Activated naive CD8-positive, alpha-beta T cell (primary cell): ENCODE measurements at regions not wholly inside any gene's neighbourhood (a gene's known extent, or its start where the extent isn't known, plus 50 kb on each side); places are given as distances from the start of the nearest gene placed in this dataset.
"Not testable (repeated sequence)": the region's sequence is repeated elsewhere in the genome, so short reads cannot be mapped to it uniquely, and the experiment has no call there.

ENCODE experiments used
- H3K27ac Mint-ChIP-seq: one replicate; pipeline ENCODE4 v1.8.0; 2021; ENCODE audit warnings: mixed read lengths
- H3K27me3 Mint-ChIP-seq: one replicate; pipeline ENCODE4 v1.8.0; 2021; ENCODE audit warnings: mixed read lengths
- H3K36me3 Mint-ChIP-seq: one replicate; pipeline ENCODE4 v1.8.0; 2021; ENCODE audit warnings: mixed read lengths
- H3K4me1 Mint-ChIP-seq: one replicate; pipeline ENCODE4 v1.8.0; 2021; ENCODE audit warnings: low read depth, mixed read lengths
- H3K4me3 Mint-ChIP-seq: one replicate; pipeline ENCODE4 v1.8.0; 2021; ENCODE audit warnings: mild to moderate bottlenecking, mixed read lengths
- H3K9me3 Mint-ChIP-seq: one replicate; pipeline ENCODE4 v1.8.0; 2021; ENCODE audit warnings: low read depth, mixed read lengths

DNA sequence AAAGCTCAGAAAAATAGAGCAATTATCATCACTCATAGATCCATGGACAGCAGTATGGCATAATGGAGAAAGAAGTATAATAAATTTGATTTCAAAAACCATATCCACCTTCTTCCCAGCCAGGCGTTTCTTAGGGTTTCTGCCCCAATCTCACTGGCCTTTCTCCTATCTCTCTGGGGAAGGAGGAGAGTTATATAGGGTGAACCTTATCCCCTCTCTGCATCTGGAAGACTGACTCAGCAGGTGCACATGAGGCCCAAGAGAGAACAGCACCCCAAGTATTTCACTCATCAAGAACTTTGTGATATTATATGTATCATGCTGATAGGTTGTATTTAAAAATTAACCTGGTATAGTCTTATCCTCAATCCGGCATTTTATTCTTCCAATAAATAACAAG lies 318.8 kb upstream of the RASGEF1B start:
- Mint-ChIP-seq H3K36me3 (no peaks in the 10 kb centered on the region), H3K27me3 (no peaks in the 10 kb centered on the region), H3K4me3 (no peak overlapping the region), H3K4me1 (peaks cover 9% of the 10 kb centered on the region), H3K9me3 (no peaks in the 10 kb centered on the region), H3K27ac (no peak overlapping the region)

DNA sequence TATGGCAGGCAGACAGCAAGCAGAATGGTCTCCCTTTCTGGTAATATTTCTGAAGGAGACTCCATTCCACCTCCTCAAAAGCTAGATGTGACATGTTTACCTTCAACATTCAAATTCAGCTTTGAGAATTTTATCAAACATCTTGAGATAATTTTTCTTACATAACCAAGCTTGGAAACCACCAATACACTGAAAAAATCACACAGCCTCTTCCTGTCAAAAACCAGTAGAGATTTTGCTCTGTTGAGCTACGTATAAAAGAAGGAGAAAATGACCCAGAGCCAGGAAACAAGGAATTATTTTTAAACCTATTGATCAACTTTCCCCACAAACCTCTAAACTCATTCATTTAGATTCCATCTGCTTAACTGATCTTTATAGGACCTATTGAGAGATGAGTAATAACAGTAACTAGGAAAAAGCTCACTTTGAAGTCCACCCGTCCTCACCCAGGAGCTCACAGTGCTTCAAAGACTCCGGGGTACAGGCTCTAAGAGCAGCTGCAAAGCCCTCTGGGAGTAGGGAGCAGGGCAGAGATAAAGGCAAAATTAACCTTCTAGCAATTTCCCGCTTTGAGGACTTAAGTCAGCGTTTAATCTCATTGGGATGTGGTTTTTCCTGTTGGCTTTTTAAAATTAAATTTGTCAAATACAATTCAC lies 318.2 kb upstream of the RASGEF1B start:
- Mint-ChIP-seq H3K27me3 (no peaks in the 10 kb centered on the region), H3K4me1 (peaks cover 9% of the 10 kb centered on the region), H3K9me3 (no peaks in the 10 kb centered on the region), H3K36me3 (no peaks in the 10 kb centered on the region), H3K27ac (no peak overlapping the region), H3K4me3 (peak overlapping the region; percentile 0)

DNA sequence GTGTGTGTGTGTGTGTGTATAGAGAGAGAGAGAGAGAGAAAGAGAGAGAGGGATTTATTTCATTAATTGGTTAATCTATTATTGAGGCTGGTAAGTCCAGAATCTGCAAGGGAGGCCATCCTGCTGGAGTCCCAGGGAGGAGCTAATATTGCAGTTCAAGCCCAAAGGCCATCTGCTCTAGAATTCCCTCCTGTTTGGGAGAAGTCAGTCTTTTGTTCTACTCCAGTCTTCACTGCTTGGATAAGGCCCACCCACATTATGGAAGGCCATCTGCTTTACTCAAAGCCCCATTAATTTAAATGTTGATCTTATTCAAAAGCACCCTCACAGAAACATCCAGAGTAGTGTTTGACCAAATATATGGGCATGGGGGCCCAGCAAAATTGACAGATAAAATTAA lies 317.5 kb upstream of the RASGEF1B start:
- Mint-ChIP-seq H3K27me3 (no peaks in the 10 kb centered on the region), H3K27ac (no peak overlapping the region), H3K36me3 (no peaks in the 10 kb centered on the region), H3K4me1 (peaks cover 9% of the 10 kb centered on the region), H3K4me3 (no peak overlapping the region), H3K9me3 (no peaks in the 10 kb centered on the region)

DNA sequence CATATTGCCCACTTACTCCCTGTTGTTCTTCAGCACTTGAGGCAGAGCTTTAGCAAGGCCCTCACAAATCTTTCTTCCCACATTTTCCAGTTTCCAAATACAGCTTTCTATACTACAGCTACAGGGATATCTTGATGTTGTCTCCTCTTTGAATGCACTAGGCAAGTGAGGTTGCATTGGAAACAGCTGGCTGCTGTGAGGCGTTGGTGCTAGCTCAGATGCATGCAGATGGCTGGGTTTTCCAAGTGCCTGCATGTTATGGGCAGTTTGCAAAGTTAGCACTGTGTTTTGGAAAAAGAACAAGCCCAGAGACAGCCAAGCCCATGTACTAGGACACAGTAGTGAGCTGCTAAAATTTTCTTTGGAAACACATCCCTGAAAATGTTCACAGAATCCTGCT lies 315.1 kb upstream of the RASGEF1B start:
- Mint-ChIP-seq H3K27ac (no peak overlapping the region), H3K4me3 (no peak overlapping the region), H3K4me1 (peaks cover 9% of the 10 kb centered on the region), H3K27me3 (no peaks in the 10 kb centered on the region), H3K36me3 (no peaks in the 10 kb centered on the region), H3K9me3 (no peaks in the 10 kb centered on the region)

DNA sequence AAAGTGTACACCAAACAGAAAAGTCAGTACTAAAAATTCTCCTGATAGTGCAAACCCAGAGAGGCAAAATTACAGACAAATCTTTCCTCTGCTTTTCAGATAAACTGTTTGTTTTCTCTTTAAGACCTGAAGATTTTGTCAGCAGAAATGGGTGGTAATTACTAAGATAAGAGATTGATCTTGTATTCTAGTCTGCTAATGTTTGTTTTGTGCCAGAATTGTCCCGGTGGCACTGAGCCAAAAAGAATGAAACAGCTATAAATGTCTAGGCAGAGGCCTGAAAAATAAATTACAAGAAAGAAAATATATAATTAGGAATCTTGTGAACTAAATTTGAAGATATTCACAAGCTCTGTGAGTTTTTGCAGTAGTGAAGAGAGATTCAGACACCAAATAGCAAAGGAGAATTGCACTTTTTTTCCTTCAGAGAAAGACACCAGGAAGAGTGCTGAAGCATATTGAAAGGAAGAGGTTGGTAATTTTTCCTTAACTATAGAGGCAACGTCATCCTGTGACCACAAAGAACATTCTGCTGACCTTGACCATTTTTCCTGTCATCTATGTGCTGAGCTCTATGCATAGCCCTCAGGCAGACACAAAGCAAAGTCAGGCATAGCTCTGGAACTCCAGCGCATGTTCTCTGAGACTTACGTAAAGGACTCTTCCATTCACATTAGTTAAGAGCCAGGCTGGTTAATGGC lies 314.5 kb upstream of the RASGEF1B start:
- H3K9me3 Mint-ChIP-seq = no peaks in the 10 kb centered on the region
- H3K4me3 Mint-ChIP-seq = no peak overlapping the region
- H3K4me1 Mint-ChIP-seq = peaks cover 9% of the 10 kb centered on the region
- H3K27me3 Mint-ChIP-seq = no peaks in the 10 kb centered on the region
- no peak overlapping the region for H3K27ac Mint-ChIP-seq
- H3K36me3 Mint-ChIP-seq = no peaks in the 10 kb centered on the region

DNA sequence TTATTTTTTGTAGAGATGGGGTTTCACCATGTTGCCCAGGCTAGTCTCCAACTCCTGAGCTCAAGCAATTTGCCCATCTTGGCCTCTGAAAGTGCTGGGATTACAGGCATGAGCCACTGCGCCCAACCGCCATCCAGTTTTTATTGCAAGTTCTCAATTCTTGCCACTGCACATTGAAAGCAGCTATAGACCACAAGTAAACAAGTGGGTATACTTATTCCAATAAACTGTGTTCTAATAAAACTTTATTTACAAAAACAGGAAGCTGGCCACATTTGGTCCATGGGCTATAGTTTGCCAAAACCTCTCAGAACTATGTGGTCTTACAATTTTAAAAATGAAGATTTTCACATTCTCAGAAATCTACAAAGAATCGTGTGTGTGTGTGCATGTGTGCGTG lies 313.6 kb upstream of the RASGEF1B start:
- no peaks in the 10 kb centered on the region for H3K9me3 Mint-ChIP-seq
- peaks cover 9% of the 10 kb centered on the region for H3K4me1 Mint-ChIP-seq
- H3K36me3 Mint-ChIP-seq = no peaks in the 10 kb centered on the region
- H3K4me3 Mint-ChIP-seq = no peak overlapping the region
- no peak overlapping the region for H3K27ac Mint-ChIP-seq
- no peaks in the 10 kb centered on the region for H3K27me3 Mint-ChIP-seq

DNA sequence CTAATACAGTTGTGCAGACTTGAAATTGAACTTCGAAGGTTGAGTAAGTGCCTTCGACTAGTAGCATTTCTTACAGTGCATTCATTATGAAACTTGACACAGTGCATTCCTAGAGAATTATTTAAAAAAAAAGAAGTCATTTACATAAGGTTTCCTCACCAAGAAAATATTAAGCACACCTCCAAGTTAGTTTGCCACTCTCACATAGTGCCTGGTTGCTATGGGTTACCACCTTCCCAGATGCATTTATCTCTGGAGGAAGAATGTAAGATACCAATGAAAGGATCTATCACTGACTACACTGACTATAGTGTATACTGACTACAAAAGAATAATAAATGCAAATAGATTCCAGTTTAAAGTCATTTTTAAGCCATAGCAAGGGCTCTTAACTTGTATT lies 311.9 kb upstream of the RASGEF1B start:
- no peaks in the 10 kb centered on the region for H3K36me3 Mint-ChIP-seq
- no peaks in the 10 kb centered on the region for H3K4me1 Mint-ChIP-seq
- no peaks in the 10 kb centered on the region for H3K27me3 Mint-ChIP-seq
- H3K9me3 Mint-ChIP-seq = no peaks in the 10 kb centered on the region
- no peak overlapping the region for H3K27ac Mint-ChIP-seq
- no peak overlapping the region for H3K4me3 Mint-ChIP-seq

DNA sequence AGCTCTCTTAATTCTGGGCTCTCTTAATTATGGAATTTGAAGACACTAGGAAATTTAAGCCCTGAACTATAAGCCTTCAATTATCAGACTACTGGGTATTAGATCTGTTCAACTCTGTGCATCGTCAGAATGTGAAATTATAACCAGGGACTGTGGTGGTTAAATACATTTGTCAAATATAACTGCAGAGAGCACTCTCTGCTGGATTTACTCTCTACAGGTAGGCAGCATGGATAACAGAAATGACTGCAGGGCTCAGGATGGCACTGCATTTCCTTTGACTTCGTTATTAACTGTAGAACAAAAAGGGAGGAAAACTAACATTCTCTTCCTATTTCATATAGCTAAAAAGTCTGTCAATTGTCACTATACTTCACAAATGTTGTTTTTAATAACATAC lies 310.1 kb upstream of the RASGEF1B start:
- H3K27me3 Mint-ChIP-seq = no peaks in the 10 kb centered on the region
- H3K36me3 Mint-ChIP-seq = no peaks in the 10 kb centered on the region
- no peak overlapping the region for H3K27ac Mint-ChIP-seq
- no peaks in the 10 kb centered on the region for H3K4me1 Mint-ChIP-seq
- H3K4me3 Mint-ChIP-seq = no peak overlapping the region
- no peaks in the 10 kb centered on the region for H3K9me3 Mint-ChIP-seq

DNA sequence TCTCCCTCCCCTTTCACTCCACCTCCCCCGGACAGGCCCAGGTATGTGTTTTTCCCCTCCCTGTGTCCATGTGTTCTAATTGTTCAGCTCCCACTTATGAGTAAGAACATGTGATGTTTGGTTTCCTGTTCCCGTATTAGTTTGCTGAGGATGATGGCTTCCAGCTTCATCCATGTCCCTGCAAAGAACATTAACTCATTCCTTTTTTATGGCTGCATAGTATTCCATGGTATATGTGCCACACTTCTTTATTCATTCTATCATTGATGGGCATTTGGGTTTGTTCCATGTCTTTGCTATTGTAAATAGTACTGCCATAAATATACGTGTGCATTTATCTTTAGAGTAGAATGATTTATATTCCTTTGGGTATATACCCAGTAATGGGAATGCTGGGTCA lies 306.0 kb upstream of the RASGEF1B start:
- not testable (repeated sequence) for H3K27me3 Mint-ChIP-seq, H3K36me3 Mint-ChIP-seq, H3K4me1 Mint-ChIP-seq, H3K4me3 Mint-ChIP-seq, H3K9me3 Mint-ChIP-seq, H3K27ac Mint-ChIP-seq

DNA sequence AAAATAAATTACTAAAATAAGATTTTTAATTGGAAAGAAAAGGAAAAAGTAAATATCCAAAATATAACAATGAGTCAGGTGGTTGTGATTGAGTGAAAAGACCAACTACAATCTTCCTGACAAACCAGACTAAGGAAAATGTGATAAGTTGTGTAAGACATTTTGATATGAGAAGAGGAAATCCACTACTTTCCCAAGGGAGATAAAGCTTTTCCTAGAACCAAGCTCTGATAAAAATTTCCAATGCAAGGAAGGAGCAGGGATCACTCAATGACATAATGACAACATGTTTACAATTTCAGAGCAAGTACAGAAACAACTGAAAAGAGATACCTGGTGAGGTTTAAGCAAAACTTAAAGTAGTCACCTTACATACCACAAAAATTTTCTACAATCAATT lies 305.1 kb upstream of the RASGEF1B start:
- Mint-ChIP-seq H3K27ac (no peak overlapping the region), H3K36me3 (no peaks in the 10 kb centered on the region), H3K4me1 (no peaks in the 10 kb centered on the region), H3K27me3 (no peaks in the 10 kb centered on the region), H3K9me3 (no peaks in the 10 kb centered on the region), H3K4me3 (no peak overlapping the region)

DNA sequence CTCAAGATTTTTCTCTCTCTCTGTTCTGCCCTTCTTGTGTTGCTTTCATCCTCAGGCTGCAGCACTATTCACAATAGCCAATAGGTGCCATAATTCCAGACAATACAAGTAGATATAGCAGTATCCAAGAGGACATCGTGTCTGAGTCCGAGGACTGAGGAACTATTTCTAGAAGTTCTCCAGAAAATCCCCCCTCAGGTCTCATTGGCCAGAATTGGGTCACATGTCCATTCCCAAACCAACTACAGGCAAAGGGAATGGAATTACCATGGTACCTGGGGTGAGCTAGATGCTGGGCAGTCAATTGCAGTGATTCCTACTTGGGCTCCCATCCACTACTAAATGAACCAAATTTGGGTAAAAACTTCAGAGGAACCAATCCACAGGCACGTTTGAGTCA lies 301.9 kb upstream of the RASGEF1B start:
- peaks cover 2% of the 10 kb centered on the region for H3K36me3 Mint-ChIP-seq
- H3K9me3 Mint-ChIP-seq = no peaks in the 10 kb centered on the region
- no peak overlapping the region for H3K4me3 Mint-ChIP-seq
- H3K27ac Mint-ChIP-seq = no peak overlapping the region
- H3K4me1 Mint-ChIP-seq = no peaks in the 10 kb centered on the region
- H3K27me3 Mint-ChIP-seq = no peaks in the 10 kb centered on the region

DNA sequence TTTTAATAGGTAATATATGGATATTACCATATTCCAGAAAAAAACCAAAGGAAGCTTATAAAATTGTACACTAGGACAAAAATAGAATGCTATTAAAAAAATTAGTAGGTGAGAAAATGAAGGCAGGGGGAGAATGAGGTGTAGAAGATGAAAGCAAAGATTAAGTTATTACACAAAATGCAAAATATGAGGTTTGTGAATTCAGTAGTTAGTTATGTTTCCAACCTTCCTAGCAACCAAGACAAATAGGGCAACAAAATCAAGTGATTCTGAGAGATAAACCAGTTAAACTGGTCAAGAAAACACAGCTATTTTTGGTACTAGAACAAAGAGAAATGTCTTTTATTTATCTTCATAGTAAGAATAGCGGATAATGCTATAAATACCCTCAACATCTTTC lies 300.0 kb upstream of the RASGEF1B start:
- Mint-ChIP-seq H3K4me1 (no peaks in the 10 kb centered on the region), H3K27me3 (no peaks in the 10 kb centered on the region), H3K4me3 (no peak overlapping the region), H3K9me3 (no peaks in the 10 kb centered on the region), H3K36me3 (peaks cover 2% of the 10 kb centered on the region), H3K27ac (no peak overlapping the region)

DNA sequence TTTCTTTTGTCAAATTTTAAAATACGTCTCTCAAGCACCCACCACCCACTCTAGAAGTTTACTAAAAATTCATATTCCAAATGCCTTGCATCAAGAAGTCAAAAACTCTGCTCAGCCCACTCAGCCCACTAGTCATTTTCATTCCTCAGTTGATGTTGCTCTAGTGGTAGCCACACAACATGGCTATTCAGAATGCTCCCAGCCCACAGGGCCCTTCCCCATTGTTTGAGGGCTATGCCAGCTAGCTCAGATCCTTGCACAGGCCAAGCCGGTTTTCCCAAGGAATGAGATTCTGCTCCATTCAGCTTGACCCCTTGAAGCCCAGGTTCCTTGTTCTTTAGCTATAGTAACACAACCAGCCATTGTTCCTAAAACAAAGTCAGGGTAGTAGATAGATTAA lies 297.5 kb upstream of the RASGEF1B start:
- Mint-ChIP-seq H3K36me3 (peaks cover 2% of the 10 kb centered on the region), H3K27me3 (no peaks in the 10 kb centered on the region), H3K9me3 (no peaks in the 10 kb centered on the region), H3K4me1 (no peaks in the 10 kb centered on the region), H3K27ac (no peak overlapping the region), H3K4me3 (no peak overlapping the region)

DNA sequence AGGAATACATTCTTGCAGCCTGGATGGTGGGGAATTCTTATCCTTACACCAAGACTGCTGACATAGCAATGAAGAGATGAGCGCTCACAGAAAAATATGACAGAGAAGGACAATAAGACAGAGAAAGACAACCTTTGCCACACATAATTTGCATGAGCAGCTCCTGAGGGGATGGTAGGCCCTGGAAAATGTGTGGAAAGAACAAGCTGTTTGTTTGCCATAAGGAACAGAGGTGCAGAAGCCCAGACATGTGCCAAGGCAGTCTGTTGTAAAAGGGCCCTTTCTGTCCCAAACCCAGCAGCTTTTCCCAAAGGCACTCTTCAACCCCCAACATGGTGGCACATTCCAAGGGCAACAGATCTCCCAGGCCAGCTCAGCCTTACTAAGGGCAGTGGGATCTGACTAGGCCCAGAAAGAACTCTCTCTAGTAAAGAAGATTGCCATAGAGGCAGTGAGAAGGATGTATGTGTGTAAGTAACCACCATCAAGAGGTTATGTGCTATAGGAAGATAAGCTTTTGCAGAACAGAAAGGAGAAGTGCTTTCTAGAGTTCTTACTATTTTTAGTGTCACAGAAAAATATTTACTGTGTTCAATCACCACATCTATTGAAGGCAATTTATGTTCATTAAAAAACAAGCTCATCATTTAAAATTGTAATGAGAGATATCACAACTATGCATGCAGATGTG lies 287.0 kb upstream of the RASGEF1B start:
- peaks cover 3% of the 10 kb centered on the region for H3K36me3 Mint-ChIP-seq
- H3K4me1 Mint-ChIP-seq = peaks cover 5% of the 10 kb centered on the region
- H3K27me3 Mint-ChIP-seq = no peaks in the 10 kb centered on the region
- no peak overlapping the region for H3K27ac Mint-ChIP-seq
- H3K9me3 Mint-ChIP-seq = no peaks in the 10 kb centered on the region
- H3K4me3 Mint-ChIP-seq = no peak overlapping the region

DNA sequence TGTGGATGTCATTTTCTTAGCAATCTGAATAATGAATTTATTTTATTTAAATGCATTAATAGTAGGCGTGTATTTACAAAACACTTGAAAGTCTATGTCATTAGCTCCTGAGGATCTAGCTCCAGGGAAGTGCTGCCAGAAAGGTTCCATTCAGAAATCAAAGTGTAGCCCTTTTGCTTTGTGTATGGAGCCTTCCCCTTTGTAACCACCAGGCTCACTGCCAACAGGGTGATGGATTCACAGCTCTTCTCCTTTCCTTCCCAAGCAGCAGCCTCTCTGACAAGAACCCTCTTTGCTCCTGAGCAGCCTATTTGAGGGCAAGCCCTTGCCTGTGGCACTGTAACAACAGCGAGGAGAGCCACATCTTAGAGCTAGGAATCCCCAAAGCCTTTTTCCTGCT lies 286.0 kb upstream of the RASGEF1B start:
- peaks cover 5% of the 10 kb centered on the region for H3K4me1 Mint-ChIP-seq
- peaks cover under 1% of the 10 kb centered on the region for H3K36me3 Mint-ChIP-seq
- H3K9me3 Mint-ChIP-seq = no peaks in the 10 kb centered on the region
- H3K27ac Mint-ChIP-seq = no peak overlapping the region
- H3K4me3 Mint-ChIP-seq = no peak overlapping the region
- no peaks in the 10 kb centered on the region for H3K27me3 Mint-ChIP-seq

DNA sequence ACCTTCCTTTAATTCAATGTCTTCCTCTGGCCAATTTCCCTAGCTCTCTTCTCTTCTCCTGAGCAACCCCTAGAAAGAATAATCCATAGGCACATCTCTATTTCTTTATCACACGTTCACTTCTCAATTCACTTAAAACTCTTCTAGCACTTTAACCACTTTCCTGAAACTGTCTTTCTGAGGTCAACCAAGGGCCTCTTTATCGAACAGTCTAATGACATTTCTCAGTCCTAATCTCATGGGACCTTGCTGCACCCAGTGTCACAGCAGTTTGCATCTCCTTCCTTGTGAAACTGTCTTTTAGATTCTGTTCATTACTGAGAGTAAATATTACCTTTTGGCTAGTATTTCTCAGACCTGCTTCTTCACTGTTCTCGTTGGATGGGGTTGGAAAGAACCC lies 285.3 kb upstream of the RASGEF1B start:
- H3K9me3 Mint-ChIP-seq = no peaks in the 10 kb centered on the region
- no peaks in the 10 kb centered on the region for H3K27me3 Mint-ChIP-seq
- H3K4me3 Mint-ChIP-seq = no peak overlapping the region
- no peaks in the 10 kb centered on the region for H3K36me3 Mint-ChIP-seq
- H3K4me1 Mint-ChIP-seq = peaks cover 5% of the 10 kb centered on the region
- no peak overlapping the region for H3K27ac Mint-ChIP-seq
